GM19468 (cell line): ENCODE measurements at regions not wholly inside any gene's neighbourhood (a gene's known extent, or its start where the extent isn't known, plus 50 kb on each side); places are given as distances from the start of the nearest gene placed in this dataset.

ENCODE experiments used
- ATAC-seq: cut with Tn5 transposase; IDR thresholded peaks from one replicate; pipeline ENCODE4 v1.9.1; 2021; ENCODE audit warnings: mild to moderate bottlenecking, moderate library complexity, moderate number of reproducible peaks; ENCODE audit not compliant: unreplicated experiment; ENCODE audit errors: extremely low read depth

DNA sequence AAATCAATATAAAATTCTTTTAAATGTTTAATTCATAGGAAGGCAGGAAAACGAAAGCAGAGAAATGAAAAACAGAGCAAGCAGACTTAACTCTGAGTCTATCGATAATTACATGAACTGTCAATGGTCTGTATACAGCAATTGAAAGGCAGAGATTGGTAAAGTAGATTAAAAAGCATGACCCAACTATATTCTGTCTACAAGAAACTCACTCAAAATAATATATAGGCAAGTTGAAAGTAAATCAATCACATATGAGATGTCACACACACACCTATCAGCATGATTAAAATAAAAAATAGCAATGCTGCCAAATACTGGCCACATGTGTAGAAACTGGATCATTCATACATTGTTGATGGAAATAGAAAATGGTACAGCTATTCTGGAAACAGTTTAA lies 136.4 kb upstream of the CYP1B1 start:
- ATAC-seq = no peak

- ATAC-seq = no peak
These were observed 131.2 kb upstream of the CYP1B1 start for GRCh38 chr2:38207168-38207567.

- no peak for ATAC-seq
These were observed 127.5 kb upstream of the CYP1B1 start for GRCh38 chr2:38203446-38203810.

GRCh38 chr2:38202713-38203445 lies 126.9 kb upstream of the CYP1B1 start:
- no peak for ATAC-seq

DNA sequence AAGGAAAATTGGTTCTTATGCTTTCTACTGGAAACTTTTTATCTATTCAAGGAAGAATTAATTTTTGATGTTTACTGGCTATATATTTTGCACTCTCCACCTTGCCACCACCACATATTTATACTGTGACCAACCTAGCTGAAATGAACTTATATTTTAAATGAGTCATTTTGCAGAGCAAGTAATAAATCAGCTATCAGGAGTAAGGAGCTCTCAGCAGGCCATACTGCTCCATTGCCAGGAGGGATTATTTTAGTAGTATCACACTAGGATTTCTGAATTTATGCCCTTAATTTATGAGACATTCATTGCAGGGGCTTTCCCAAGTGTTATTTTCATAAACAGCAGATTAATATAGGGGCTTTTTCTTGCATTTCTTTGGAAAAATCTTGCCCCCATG lies 125.8 kb upstream of the CYP1B1 start:
- ATAC-seq = no peak

GRCh38 chr2:38200598-38200997 lies 124.6 kb upstream of the CYP1B1 start:
- no peak for ATAC-seq

DNA sequence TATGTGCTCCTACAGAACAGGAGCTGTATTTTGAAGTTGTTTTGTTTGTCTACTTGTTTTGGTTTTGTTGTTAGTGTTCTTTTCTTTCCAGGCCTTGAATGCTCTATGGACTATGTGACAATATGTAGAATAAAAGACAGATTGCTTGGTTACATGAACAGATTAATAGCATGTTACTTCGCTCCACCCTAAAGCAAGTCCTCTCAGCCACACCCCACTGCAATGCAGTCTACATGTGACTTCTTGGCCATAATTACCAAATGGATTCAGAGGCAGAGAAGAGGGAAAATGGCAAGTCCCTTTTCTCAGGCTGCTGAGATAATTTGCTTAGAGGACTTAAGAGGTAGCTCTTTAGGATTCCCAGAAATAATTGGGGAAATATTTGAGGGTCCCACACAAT lies 123.2 kb upstream of the CYP1B1 start:
- ATAC-seq = no peak

DNA sequence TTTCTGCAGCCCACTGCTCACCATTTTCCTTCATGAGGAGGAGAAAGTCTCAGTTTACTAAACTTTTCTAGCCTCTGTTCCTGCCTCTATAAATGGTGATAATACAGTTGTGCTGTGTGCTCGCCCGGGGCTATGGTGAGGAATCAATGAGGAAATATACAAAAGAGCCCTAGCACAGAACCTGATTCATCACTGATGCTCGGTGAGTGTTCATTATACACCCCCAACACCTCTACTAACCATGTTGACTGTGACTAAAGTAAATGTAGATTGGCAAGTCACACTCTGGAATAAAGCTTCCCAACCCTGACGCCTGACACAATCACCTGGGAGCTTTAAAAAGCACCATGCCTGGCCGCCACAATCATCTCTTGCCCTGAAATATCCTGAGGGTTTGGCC lies 118.8 kb upstream of the CYP1B1 start:
- no peak for ATAC-seq

DNA sequence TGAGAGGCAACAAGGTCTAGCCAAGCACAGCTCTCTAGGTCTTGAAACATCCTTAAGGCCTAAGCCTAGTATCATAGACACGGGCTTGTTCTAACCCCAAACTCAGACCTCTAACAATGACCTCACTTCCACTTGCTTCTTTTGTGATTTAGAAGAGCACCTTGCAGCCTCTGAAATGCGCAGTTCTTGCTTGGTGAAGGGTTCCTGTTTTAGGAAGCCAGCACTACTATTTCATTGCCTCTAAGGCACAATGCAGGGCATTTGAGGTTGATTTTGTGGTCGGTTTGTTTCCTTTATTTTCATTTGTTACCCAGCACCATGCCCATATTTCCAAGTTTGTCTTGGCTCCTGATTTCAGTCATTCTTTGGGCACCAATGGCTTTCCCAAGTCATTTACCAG lies 117.0 kb upstream of the CYP1B1 start:
- ATAC-seq = no peak

GRCh38 chr2:38192046-38192445 lies 116.1 kb upstream of the CYP1B1 start:
- ATAC-seq = no peak

GRCh38 chr2:38191516-38191915 lies 115.6 kb upstream of the CYP1B1 start:
- ATAC-seq = no peak

GRCh38 chr2:38190542-38191218 lies 114.7 kb upstream of the CYP1B1 start:
- ATAC-seq = no peak

- no peak for ATAC-seq
These were observed 111.6 kb upstream of the CYP1B1 start for GRCh38 chr2:38187541-38188011.

DNA sequence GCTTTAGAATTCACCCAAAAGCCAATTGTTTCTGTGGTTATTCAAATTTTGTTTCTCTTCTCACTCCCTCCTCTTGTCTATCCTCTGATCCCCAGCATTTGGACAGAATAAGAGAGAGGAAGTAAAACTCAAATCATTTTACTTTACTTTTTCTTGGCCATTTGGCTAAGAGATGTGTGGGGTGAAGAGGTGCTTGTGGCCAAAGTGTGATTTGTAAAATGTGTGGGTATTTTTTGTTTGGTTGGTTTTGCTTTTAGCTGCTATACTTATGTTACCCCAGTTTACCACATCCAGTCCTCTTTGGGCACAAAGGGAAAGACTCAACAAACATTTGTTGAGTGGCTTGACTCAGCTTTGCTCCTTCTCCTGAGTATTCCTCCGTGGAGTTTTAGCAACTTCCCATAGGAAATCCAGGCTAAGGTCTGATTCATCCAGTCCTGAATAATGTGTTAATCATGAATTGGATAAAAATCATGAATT lies 109.1 kb upstream of the CYP1B1 start:
- peak; percentile 77 for ATAC-seq

GRCh38 chr2:38182492-38183003 lies 106.6 kb upstream of the CYP1B1 start:
- no peak for ATAC-seq

DNA sequence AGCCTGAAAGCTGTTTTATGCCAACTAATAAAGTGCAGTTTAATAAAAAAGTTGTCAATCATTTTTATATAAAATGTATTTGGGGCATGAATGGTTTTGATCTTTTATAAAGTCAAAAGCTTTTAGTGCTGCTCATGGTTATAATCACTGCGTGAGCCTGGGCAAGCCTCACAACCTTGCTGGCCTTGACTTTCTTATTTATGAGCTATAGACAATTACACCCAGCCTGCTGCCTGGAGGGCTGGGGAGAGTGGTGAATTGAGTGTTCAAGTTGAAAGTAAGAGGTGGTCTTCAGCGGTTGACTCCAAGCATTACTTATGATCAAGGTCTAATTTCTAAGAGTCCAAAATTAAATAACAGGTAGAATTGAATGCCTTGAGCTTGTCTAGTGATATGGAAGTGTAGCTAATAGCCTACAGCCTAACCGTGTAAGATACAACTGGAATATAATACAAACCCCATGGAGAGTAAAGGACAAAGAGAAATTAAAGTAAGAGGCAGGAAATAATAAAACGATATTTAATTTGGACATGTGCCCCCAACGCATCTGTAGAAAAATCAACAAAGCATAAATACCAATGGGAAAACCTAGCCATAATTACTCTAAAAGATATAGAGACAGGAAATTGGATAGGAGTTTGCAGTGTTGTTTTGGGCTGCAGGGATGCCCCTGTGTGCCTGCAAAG lies 106.0 kb upstream of the CYP1B1 start:
- ATAC-seq = no peak

GRCh38 chr2:38180754-38181153 lies 104.8 kb upstream of the CYP1B1 start:
- no peak for ATAC-seq

GRCh38 chr2:38178556-38179419 lies 102.8 kb upstream of the CYP1B1 start:
- ATAC-seq = no peak

GRCh38 chr2:38178119-38178518 lies 102.2 kb upstream of the CYP1B1 start:
- no peak for ATAC-seq

GRCh38 chr2:38176619-38177021 lies 100.7 kb upstream of the CYP1B1 start:
- ATAC-seq = no peak
